ENCODE measurements at regions not wholly inside any gene's neighbourhood (a gene's known extent, or its start where the extent isn't known, plus 50 kb on each side); places are given as distances from the start of the nearest gene placed in this dataset.

DNA sequence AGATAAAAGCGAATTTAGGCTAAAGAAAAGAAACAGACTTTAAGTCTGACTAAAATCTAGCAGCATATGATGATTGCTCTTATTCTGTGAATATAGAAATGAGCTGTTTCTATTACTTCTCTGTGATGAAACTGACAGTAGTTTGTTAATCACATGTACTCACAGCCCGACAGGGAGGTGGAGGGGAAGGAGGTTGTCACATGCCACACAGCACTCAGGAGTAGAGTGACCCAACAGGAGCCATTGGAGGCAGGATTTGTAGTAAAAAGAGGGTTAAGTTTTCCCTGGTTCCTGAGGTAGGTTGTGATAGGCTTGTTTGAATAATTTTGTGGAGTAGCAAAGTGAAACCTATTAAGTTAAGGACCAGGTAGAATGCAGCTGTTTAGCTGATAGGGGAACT, 495.9 kb downstream of the CENPC start:
- Mint-ChIP-seq H3K4me1 (no peaks in the 10 kb centered on the region), H3K36me3 (ENCODE audit: low read depth) (no peaks in the 10 kb centered on the region), H3K9me3 (no peaks in the 10 kb centered on the region), H3K4me3 (no peak overlapping the region), H3K27me3 (ENCODE audit: low read depth) (no peaks in the 10 kb centered on the region), H3K27ac (ENCODE audit: unreplicated experiment) (no peak overlapping the region)
- no peak for DNase-seq (ENCODE audit: low read depth, low spot score)
- TF ChIP-seq, protein P1, sequence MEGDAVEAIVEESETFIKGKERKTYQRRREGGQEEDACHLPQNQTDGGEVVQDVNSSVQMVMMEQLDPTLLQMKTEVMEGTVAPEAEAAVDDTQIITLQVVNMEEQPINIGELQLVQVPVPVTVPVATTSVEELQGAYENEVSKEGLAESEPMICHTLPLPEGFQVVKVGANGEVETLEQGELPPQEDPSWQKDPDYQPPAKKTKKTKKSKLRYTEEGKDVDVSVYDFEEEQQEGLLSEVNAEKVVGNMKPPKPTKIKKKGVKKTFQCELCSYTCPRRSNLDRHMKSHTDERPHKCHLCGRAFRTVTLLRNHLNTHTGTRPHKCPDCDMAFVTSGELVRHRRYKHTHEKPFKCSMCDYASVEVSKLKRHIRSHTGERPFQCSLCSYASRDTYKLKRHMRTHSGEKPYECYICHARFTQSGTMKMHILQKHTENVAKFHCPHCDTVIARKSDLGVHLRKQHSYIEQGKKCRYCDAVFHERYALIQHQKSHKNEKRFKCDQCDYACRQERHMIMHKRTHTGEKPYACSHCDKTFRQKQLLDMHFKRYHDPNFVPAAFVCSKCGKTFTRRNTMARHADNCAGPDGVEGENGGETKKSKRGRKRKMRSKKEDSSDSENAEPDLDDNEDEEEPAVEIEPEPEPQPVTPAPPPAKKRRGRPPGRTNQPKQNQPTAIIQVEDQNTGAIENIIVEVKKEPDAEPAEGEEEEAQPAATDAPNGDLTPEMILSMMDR (conservative IDR thresholded peaks at IDR 0.05): no peak

DNA sequence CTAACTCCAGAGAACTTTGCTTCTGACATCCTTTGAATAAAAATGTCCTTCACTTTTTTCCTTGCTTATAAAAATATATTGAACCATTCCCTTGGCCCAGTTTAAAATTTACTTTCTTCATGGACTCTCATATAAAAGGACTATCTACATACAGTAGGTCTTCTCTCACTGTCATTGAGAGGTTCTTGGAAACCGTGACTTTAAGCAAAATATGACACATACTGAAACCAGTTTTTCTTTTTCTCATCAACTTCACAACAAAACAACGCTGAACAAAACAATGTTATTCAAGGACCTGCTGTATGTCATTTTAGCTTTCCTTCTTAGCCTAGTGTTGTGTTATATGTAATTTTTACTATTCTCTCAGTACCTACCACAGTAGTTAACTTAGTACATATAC, 496.8 kb downstream of the CENPC start:
- Mint-ChIP-seq H3K4me1 (no peaks in the 10 kb centered on the region), H3K27ac (ENCODE audit: unreplicated experiment) (no peak overlapping the region), H3K27me3 (ENCODE audit: low read depth) (no peaks in the 10 kb centered on the region), H3K4me3 (no peak overlapping the region), H3K9me3 (no peaks in the 10 kb centered on the region), H3K36me3 (ENCODE audit: low read depth) (no peaks in the 10 kb centered on the region)
- no peak for DNase-seq (ENCODE audit: low read depth, low spot score)
- TF ChIP-seq, protein P1 (conservative IDR thresholded peaks at IDR 0.05): no peak

DNA sequence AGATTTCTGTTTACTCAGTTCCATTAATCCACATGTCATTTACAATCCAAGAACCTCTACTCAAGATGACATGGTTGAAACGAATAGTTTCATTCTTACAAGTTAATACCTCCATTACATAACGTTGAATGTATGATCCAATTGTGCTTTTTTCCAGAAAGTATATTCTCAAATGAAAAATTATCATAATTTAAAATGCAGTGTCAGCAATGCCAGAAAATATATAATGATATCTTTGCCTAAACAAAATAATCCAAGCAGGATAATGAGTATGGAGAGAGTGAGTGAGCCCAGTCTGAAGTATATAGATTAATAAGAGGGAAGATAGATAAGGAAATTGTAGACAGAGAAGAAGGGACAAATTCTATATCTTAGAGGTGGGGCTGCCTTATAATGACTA, 505.0 kb downstream of the CENPC start:
- Mint-ChIP-seq H3K27ac (ENCODE audit: unreplicated experiment) (no peak overlapping the region), H3K27me3 (ENCODE audit: low read depth) (no peaks in the 10 kb centered on the region), H3K4me3 (no peak overlapping the region), H3K36me3 (ENCODE audit: low read depth) (no peaks in the 10 kb centered on the region), H3K9me3 (no peaks in the 10 kb centered on the region), H3K4me1 (no peaks in the 10 kb centered on the region)
- TF ChIP-seq, protein P1 (conservative IDR thresholded peaks at IDR 0.05): no peak
- DNase-seq (ENCODE audit: low read depth, low spot score): no peak

GRCh38 chr4:67038228-67038566, 507.1 kb downstream of the CENPC start:
- Mint-ChIP-seq H3K4me1 (no peaks in the 10 kb centered on the region), H3K27me3 (ENCODE audit: low read depth) (no peaks in the 10 kb centered on the region), H3K4me3 (no peak overlapping the region), H3K9me3 (peaks cover 3% of the 10 kb centered on the region), H3K36me3 (ENCODE audit: low read depth) (no peaks in the 10 kb centered on the region), H3K27ac (ENCODE audit: unreplicated experiment) (no peak overlapping the region)
- TF ChIP-seq, protein P1 (conservative IDR thresholded peaks at IDR 0.05): no peak
- no peak for DNase-seq (ENCODE audit: low read depth, low spot score)

GRCh38 chr4:67037504-67038227, 507.6 kb downstream of the CENPC start:
- Mint-ChIP-seq H3K4me3 (no peak overlapping the region), H3K36me3 (ENCODE audit: low read depth) (no peaks in the 10 kb centered on the region), H3K27me3 (ENCODE audit: low read depth) (no peaks in the 10 kb centered on the region), H3K9me3 (peaks cover 4% of the 10 kb centered on the region), H3K4me1 (no peaks in the 10 kb centered on the region), H3K27ac (ENCODE audit: unreplicated experiment) (no peak overlapping the region)
- no peak for DNase-seq (ENCODE audit: low read depth, low spot score)
- TF ChIP-seq, protein P1 (conservative IDR thresholded peaks at IDR 0.05): no peak
